CD4-positive, alpha-beta T cell treated with Interleukin-15 for 4 hours (primary cell): ENCODE measurements at regions not wholly inside any gene's neighbourhood (a gene's known extent, or its start where the extent isn't known, plus 50 kb on each side); places are given as distances from the start of the nearest gene placed in this dataset.

Experiments
- DNase-seq: peaks from one replicate; pipeline ENCODE4 v3.0.0-alpha.2; 2020; ENCODE audit warnings: low spot score

GRCh38 chr10:104505521-104506042 is 135.5 kb upstream of the SORCS3 start:
- DNase-seq: no peak

DNA sequence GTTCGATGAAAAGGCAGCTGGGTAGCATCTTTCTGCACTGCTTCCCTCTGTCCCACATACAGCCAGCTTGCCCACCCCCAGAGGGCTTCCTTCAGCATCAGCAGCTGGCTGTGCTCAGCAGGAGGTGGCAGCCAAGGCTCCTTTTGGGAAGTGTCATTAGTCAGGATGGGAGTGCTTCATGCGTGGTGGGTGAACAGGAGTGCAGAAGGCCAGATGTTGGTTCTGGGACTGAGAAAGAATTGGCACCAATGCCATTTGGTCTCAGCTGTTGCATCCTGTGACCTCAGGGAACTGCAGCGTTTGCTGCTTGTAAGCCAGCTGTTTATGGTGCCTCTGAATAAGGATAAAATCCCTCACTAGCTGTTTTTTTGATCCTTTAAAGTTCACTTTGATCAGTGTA is 131.1 kb upstream of the SORCS3 start:
- DNase-seq: no peak

- DNase-seq: no peak
Observed at GRCh38 chr10:104510644-104511043, 130.4 kb upstream of the SORCS3 start.

DNA sequence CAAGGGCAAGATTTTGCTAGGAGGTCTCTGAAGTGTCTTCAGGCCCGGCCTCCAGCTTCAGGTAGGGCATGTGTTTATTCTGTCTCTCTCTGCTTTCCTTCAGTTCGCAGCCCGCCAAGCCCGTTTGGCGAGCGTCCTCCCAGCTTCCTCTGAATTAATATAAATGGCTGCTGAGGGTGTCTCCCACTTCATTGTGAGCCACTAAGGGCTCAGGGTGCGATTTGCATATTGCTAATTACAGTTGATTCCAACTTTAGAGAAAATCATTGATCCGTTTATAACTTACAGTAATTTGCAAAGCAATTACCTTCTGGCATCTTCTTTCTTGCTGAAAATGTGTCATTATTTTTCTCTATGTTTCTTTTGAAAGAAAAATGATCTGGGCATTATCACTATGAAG is 128.3 kb upstream of the SORCS3 start:
- DNase-seq: no peak

DNA sequence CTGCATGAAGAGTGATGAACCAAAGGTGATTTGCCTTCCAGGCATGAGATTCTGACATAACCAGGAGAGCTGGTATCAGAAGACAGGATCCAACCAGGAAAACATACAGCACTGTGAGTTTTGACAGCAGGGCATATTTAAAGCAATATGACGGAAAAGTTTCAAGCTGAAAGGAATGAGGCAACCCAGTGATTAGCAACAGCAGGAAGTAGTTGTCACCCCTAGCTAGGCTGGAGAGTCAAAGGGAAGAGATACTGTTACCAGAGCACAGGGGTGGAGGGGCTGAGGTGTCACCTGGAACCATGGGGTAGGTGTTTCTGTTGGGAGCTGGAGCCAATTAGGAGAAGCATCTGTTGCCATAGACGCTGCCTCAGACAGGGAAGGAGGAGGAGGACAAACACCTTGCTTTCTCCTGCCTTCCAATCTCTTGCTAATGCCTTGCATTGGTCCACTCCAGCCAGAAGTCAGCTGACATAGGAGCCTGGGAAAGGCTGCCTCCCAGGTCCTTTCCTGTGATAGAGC is 125.4 kb upstream of the SORCS3 start:
- no peak for DNase-seq

- DNase-seq: no peak
Observed at GRCh38 chr10:104516986-104517385, 124.1 kb upstream of the SORCS3 start.

GRCh38 chr10:104517946-104518345 is 123.1 kb upstream of the SORCS3 start:
- no peak for DNase-seq

DNA sequence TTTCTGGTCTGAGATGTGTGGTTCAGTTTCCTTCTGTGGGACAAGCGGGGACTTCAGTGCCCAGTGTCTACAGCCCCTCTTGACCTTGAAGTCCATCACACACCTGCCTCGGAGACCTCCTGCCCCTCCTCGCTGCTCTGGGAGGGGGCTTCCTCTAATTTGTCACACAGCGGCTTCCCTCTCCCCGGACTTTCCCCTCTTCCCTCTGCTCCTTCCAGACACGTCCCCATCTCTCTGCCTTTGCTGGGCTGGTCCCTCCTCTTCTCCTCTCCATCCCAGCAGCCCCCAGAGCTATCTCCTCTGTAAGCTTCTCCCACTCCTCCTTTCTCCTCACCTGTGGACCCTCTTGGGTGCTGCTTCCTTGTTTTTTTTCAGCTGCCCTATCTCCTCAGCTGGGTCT is 122.2 kb upstream of the SORCS3 start:
- DNase-seq: no peak

DNA sequence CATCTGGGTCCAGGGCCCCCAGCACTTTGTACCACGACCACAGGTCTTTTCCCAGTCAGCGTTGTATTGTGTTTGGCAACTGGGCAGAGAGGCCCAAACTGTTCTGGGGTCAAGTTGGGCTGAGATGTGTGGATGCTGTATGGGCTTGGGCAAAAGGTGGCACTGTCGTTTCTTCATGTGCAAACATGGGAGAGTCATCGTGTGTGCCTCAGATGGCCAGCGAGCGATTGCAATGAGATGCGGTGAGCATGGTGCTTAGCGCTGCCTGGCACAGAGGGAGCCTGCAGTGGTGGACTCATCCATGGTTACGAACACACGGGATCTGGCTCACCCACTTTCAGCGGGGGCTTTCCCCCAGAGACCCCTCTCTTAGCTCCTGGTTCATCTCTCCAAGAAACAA is 120.4 kb upstream of the SORCS3 start:
- DNase-seq: no peak

- no peak for DNase-seq
Observed at GRCh38 chr10:104521901-104522694, 119.0 kb upstream of the SORCS3 start.

- no peak for DNase-seq
Observed at GRCh38 chr10:104526188-104526587, 114.9 kb upstream of the SORCS3 start.

DNA sequence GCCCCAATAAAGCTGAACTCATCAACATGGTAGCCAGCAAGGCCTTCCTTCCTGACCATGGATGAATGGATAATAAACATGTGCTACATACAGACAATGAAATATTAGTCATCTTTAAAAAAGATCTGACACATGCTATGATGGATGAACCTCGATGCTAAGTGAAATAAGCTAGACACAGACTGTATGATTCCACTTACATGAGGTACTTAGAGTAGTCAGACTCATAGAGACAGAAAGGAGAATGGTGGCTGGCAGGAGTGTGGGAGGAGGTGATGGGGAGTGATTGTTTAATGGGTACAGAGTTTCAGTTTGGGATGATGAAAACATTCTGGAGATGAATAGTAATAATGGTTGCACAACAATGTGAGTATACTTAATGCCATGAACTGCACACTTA is 114.1 kb upstream of the SORCS3 start:
- DNase-seq: no peak

GRCh38 chr10:104540181-104540580 is 100.9 kb upstream of the SORCS3 start:
- no peak for DNase-seq

DNA sequence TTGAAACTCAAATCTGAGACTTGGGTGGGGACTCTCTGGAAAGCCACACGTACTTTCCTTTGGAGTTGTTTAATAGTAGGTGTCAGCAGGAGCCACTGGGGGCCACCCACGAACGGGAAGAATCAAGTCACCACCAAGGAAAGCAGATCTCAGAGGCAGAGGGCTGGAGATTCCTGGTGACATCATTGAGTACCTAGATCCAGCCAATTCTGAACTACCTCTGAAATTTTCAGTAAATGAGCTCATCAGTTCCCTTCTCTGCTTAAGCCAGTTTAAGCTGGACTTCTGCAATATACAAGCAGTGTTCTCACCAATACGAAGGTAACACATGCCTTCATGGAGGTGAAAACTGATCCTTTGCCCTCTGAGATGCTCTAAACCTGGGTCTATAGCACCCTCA is 99.3 kb upstream of the SORCS3 start:
- DNase-seq: no peak

GRCh38 chr10:104546336-104546735 is 94.8 kb upstream of the SORCS3 start:
- no peak for DNase-seq

GRCh38 chr10:104546756-104547155 is 94.3 kb upstream of the SORCS3 start:
- no peak for DNase-seq

GRCh38 chr10:104548090-104548489 is 93.0 kb upstream of the SORCS3 start:
- no peak for DNase-seq

- no peak for DNase-seq
Observed at GRCh38 chr10:104556831-104557230, 84.3 kb upstream of the SORCS3 start.

- no peak for DNase-seq
Observed at GRCh38 chr10:104557966-104558365, 83.1 kb upstream of the SORCS3 start.

- DNase-seq: no peak
Observed at GRCh38 chr10:104559935-104560334, 81.2 kb upstream of the SORCS3 start.

GRCh38 chr10:104563051-104563450 is 78.0 kb upstream of the SORCS3 start:
- DNase-seq: no peak

GRCh38 chr10:104563548-104563947 is 77.5 kb upstream of the SORCS3 start:
- no peak for DNase-seq

- no peak for DNase-seq
Observed at GRCh38 chr10:104574427-104574826, 66.7 kb upstream of the SORCS3 start.

GRCh38 chr10:104574838-104575237 is 66.3 kb upstream of the SORCS3 start:
- no peak for DNase-seq
